ENCODE measurements at regions not wholly inside any gene's neighbourhood (a gene's known extent, or its start where the extent isn't known, plus 50 kb on each side); places are given as distances from the start of the nearest gene placed in this dataset.

DNA sequence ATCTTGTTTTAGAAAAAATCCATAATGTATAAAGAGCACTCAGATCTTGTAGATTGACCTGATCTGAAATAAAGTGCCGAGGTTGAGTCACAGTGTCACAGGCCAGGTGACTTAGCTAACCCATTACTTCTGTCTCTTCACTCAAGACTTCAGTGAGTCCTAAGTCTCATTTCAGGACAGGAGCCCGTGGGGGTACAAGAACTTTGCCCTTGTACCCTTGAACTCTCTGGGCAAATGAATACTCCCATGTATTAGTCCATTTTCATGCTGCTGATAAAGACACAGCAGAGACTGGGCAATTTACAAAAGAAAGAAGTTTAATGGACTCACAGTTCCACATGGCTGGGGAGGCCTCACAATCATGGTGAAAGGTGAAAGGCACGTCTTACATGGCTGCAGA is 160.2 kb downstream of the ZPLD1 start:
- Histone ChIP-seq H4K20me1 (ENCODE audit: insufficient read depth, low read length) (no peaks in the 10 kb centered on the region), H3K27me3 (replicated peaks; ENCODE audit: insufficient read depth, low read length) (no peaks in the 10 kb centered on the region), H3K4me1 (ENCODE audit: low read length) (no peaks in the 10 kb centered on the region), H3K9me3 (replicated peaks; ENCODE audit: insufficient read depth, low read length) (no peaks in the 10 kb centered on the region), H3K79me2 (ENCODE audit: low read length) (no peaks in the 10 kb centered on the region), H3F3A (ENCODE audit: insufficient read depth, low read length) (no peaks in the 10 kb centered on the region), H2AFZ (ENCODE audit: low read length) (no peak overlapping the region), H3K4me3 (ENCODE audit: low read length) (no peak overlapping the region), H3K9ac (ENCODE audit: low read length) (no peak overlapping the region), H3K36me3 (replicated peaks; ENCODE audit: insufficient read depth, low read length) (no peaks in the 10 kb centered on the region), H3K27ac (ENCODE audit: low read length) (no peak overlapping the region), H3K4me2 (ENCODE audit: low read depth, low read length) (no peak overlapping the region), H3K9me2 (replicated peaks; ENCODE audit: insufficient read depth, low read length) (no peaks in the 10 kb centered on the region)
- no peak for DNase-seq
- TF ChIP-seq EZH2phosphoT487 (IDR thresholded peaks at IDR 0.05; ENCODE audit: low read length) (no peak), CTCF (IDR thresholded peaks at IDR 0.05; ENCODE audit: low read length) (no peak), EZH2 (optimal IDR thresholded peaks at IDR 0.05; ENCODE audit: low read depth, low read length) (no peak)

DNA sequence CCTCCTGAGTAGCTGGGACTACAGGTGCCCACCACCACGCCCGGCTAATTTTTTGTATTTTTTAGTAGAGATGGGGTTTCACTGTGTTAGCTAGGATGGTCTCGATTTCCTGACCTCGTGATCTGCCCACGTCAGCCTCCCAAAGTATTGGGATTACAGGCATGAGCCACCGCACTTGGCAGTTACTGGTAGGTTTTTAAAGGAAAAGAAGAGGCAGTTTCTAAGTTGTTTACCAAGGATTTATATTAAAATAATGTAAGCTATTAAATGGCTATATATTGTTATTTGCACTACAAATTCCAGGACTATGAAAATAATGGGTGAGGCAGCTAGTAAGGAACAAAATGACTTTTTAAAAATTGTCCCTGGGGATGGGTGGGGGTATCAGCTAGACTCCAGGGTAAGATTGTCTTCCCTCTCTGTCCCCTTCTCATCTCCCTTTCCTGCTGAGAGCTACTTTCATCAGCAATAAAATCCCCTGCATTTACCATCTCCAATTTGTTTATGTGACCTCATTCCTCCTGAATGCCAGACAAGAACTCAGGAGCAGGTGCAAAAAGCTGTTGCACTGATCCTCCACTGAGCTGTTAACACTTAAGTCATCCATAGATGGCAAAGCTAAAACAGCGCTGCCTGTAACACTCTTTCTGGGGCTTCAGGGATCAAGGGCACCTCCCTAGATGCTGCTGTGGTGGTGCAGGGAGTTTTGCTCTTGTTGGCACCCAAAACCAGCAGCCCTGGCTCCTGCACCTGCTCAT is 165.2 kb downstream of the ZPLD1 start:
- no peaks in the 10 kb centered on the region for H3K9me3 ChIP-seq (replicated peaks; ENCODE audit: insufficient read depth, low read length)
- no peaks in the 10 kb centered on the region for H3K36me3 ChIP-seq (replicated peaks; ENCODE audit: insufficient read depth, low read length)
- no peak overlapping the region for H3K9ac ChIP-seq (ENCODE audit: low read length)
- no peaks in the 10 kb centered on the region for H3F3A ChIP-seq (ENCODE audit: insufficient read depth, low read length)
- TF ChIP-seq EZH2phosphoT487 (IDR thresholded peaks at IDR 0.05; ENCODE audit: low read length) (no peak), CTCF (IDR thresholded peaks at IDR 0.05; ENCODE audit: low read length) (no peak), EZH2 (optimal IDR thresholded peaks at IDR 0.05; ENCODE audit: low read depth, low read length) (no peak)
- no peaks in the 10 kb centered on the region for H4K20me1 ChIP-seq (ENCODE audit: insufficient read depth, low read length)
- H3K27ac ChIP-seq (ENCODE audit: low read length) = no peak overlapping the region
- peaks cover 2% of the 10 kb centered on the region for H3K4me1 ChIP-seq (ENCODE audit: low read length)
- no peak overlapping the region for H3K4me2 ChIP-seq (ENCODE audit: low read depth, low read length)
- H2AFZ ChIP-seq (ENCODE audit: low read length) = no peak overlapping the region
- no peak for DNase-seq
- H3K4me3 ChIP-seq (ENCODE audit: low read length) = no peak overlapping the region
- no peaks in the 10 kb centered on the region for H3K27me3 ChIP-seq (replicated peaks; ENCODE audit: insufficient read depth, low read length)
- no peaks in the 10 kb centered on the region for H3K79me2 ChIP-seq (ENCODE audit: low read length)
- no peaks in the 10 kb centered on the region for H3K9me2 ChIP-seq (replicated peaks; ENCODE audit: insufficient read depth, low read length)

GRCh38 chr3:102605153-102605552 is 170.3 kb downstream of the ZPLD1 start:
- no peak for TF ChIP-seq CTCF (IDR thresholded peaks at IDR 0.05; ENCODE audit: low read length)
- no peak for TF ChIP-seq EZH2 (optimal IDR thresholded peaks at IDR 0.05; ENCODE audit: low read depth, low read length)
- no peak for TF ChIP-seq EZH2phosphoT487 (IDR thresholded peaks at IDR 0.05; ENCODE audit: low read length)
- H2AFZ ChIP-seq (ENCODE audit: low read length) = no peak overlapping the region

More at GRCh38 chr3:102605153-102605552, 170.3 kb downstream of the ZPLD1 start:
- Histone ChIP-seq H3K36me3 (replicated peaks; ENCODE audit: insufficient read depth, low read length) (no peaks in the 10 kb centered on the region), H3K4me3 (ENCODE audit: low read length) (no peak overlapping the region), H3K4me2 (ENCODE audit: low read depth, low read length) (peak overlapping the region; percentile 10; the same call in 1 of the 2 replicates), H3K9me3 (replicated peaks; ENCODE audit: insufficient read depth, low read length) (no peaks in the 10 kb centered on the region), H4K20me1 (ENCODE audit: insufficient read depth, low read length) (no peaks in the 10 kb centered on the region), H3K4me1 (ENCODE audit: low read length) (peaks cover 27% of the 10 kb centered on the region), H3F3A (ENCODE audit: insufficient read depth, low read length) (peaks cover 14% of the 10 kb centered on the region), H3K27ac (ENCODE audit: low read length) (no peak overlapping the region), H3K27me3 (replicated peaks; ENCODE audit: insufficient read depth, low read length) (no peaks in the 10 kb centered on the region), H3K79me2 (ENCODE audit: low read length) (no peaks in the 10 kb centered on the region), H3K9me2 (replicated peaks; ENCODE audit: insufficient read depth, low read length) (no peaks in the 10 kb centered on the region), H3K9ac (ENCODE audit: low read length) (no peak overlapping the region)
- no peak for DNase-seq

Data from MM.1S (cell line).